ENCODE measurements at regions not wholly inside any gene's neighbourhood (a gene's known extent, or its start where the extent isn't known, plus 50 kb on each side); places are given as distances from the start of the nearest gene placed in this dataset.
"Not testable (repeated sequence)": the region's sequence is repeated elsewhere in the genome, so short reads cannot be mapped to it uniquely, and the experiment has no call there.

- FAIRE-seq, result no peak
Measured at GRCh38 chr18:39225373-39225772, 1659.8 kb upstream of the CELF4 start.

- no peak for FAIRE-seq
Measured at GRCh38 chr18:39223283-39223682, 1657.7 kb upstream of the CELF4 start.

- no peak for FAIRE-seq
Measured at GRCh38 chr18:39215920-39216319, 1650.3 kb upstream of the CELF4 start.

- FAIRE-seq, result no peak
Measured at GRCh38 chr18:39211461-39211860, 1645.9 kb upstream of the CELF4 start.

GRCh38 chr18:39209173-39209572 lies 1643.6 kb upstream of the CELF4 start:
- FAIRE-seq, result no peak

- no peak for FAIRE-seq
Measured at GRCh38 chr18:39208729-39209128, 1643.1 kb upstream of the CELF4 start.

- FAIRE-seq, result no peak
Measured at GRCh38 chr18:39208190-39208589, 1642.6 kb upstream of the CELF4 start.

GRCh38 chr18:39206398-39207103 lies 1641.0 kb upstream of the CELF4 start:
- not testable (repeated sequence) for FAIRE-seq

- no peak for FAIRE-seq
Measured at GRCh38 chr18:39205565-39206195, 1640.1 kb upstream of the CELF4 start.

- FAIRE-seq, result no peak
Measured at GRCh38 chr18:39200153-39200552, 1634.6 kb upstream of the CELF4 start.

GRCh38 chr18:39199231-39199855 lies 1633.7 kb upstream of the CELF4 start:
- FAIRE-seq, result no peak

- FAIRE-seq, result no peak
Measured at GRCh38 chr18:39198376-39198775, 1632.8 kb upstream of the CELF4 start.

GRCh38 chr18:39191931-39192330 lies 1626.3 kb upstream of the CELF4 start:
- no peak for FAIRE-seq

GRCh38 chr18:39191058-39191457 lies 1625.5 kb upstream of the CELF4 start:
- no peak for FAIRE-seq

- no peak for FAIRE-seq
Measured at GRCh38 chr18:39190508-39190907, 1624.9 kb upstream of the CELF4 start.

- FAIRE-seq, result no peak
Measured at GRCh38 chr18:39188278-39188677, 1622.7 kb upstream of the CELF4 start.

- FAIRE-seq, result no peak
Measured at GRCh38 chr18:39186008-39186407, 1620.4 kb upstream of the CELF4 start.

GRCh38 chr18:39184176-39184575 lies 1618.6 kb upstream of the CELF4 start:
- FAIRE-seq, result no peak

- FAIRE-seq, result no peak
Measured at GRCh38 chr18:39178166-39178565, 1612.6 kb upstream of the CELF4 start.

- no peak for FAIRE-seq
Measured at GRCh38 chr18:39172695-39173421, 1607.3 kb upstream of the CELF4 start.

GRCh38 chr18:39168723-39169122 lies 1603.1 kb upstream of the CELF4 start:
- FAIRE-seq, result no peak

- FAIRE-seq, result no peak
Measured at GRCh38 chr18:39167990-39168389, 1602.4 kb upstream of the CELF4 start.

- FAIRE-seq, result no peak
Measured at GRCh38 chr18:39166776-39167175, 1601.2 kb upstream of the CELF4 start.

Measured in TTC549 (cell line).